Fibroblast of skin of left biceps (primary cell): ENCODE measurements at regions not wholly inside any gene's neighbourhood (a gene's known extent, or its start where the extent isn't known, plus 50 kb on each side); places are given as distances from the start of the nearest gene placed in this dataset.

Experiments used
- DNase-seq, 2 experiments: peaks; one replicate each; pipeline ENCODE4 v3.0.0-alpha.2; 2013; ENCODE audit warnings: low read depth in 2 of 2

DNA sequence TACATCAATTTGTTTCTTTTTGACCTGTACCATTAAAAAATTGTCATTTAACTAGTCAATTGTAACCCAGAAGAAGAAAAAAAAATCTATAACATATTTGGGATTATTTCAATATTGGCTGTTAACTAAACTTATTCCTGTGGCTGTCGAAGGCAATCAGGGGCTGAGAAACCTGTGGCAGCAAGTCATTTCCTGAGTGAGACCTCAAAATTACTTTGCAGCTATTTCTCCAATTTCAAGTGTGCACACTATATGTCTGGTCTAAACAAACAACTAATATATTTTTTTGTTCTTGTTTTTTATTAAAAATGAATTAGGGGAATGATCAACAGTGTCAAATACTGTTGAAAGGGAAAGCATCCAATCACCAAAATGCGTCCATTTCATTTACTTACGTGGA is 1357.6 kb upstream of the B3GALT2 start:
- no peak for DNase-seq

DNA sequence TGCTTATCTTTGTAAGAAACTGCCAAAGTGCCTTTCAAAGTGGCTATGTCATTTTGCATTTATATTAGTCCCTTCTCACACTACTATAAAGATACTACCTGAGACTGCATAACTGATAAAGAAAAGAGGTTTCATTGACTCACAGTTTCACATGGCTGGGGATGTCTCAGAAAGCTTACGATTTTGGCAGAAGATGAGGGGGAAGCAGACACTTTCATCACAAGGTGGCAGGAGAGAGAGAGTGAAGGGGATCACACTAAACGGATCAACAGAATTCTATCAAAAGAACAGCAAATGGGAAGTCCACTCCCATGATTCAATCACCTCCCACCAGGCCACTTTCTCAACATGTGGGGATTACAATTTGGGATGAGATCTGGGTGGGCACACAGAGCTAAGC is 1352.0 kb upstream of the B3GALT2 start:
- no peak for DNase-seq

DNA sequence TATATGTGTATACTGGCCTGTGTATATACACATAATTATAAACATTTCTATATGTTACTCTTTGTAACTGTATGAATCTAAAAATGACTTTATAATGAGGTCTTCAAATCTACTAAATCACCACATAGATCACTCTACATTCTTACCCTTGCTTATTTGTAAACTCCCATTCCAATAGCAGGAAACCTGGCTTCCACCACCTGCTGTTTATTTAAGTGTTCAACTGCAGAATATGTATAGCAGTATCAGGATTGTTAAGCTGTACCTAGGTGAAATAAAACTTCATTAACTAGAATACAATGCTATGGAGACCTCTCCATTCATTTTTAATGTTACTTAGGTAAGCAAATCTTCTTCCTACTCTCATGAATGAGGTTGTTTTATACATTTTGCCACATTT is 1351.1 kb upstream of the B3GALT2 start:
- DNase-seq: no peak

DNA sequence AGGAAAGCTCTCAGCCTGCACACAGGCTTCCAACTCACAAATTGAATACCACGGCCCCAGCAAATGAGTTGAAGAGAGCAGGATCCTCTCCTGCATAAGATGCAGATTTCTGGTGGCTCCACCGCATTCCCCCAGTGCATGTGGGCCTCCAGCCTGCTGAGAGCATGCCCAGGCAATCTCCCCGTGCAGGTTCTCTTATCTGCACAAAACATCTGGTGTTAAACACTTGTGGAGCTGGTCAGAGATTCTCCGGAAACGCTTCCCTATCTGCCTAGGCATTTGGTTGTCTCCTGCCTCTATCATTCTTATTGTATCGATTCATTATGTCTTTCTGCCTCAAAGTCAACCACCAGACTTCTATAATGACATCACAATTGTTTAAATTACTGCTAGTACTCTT is 1349.0 kb upstream of the B3GALT2 start:
- peak in 1 of 2 experiments; percentile 5 for DNase-seq

DNA sequence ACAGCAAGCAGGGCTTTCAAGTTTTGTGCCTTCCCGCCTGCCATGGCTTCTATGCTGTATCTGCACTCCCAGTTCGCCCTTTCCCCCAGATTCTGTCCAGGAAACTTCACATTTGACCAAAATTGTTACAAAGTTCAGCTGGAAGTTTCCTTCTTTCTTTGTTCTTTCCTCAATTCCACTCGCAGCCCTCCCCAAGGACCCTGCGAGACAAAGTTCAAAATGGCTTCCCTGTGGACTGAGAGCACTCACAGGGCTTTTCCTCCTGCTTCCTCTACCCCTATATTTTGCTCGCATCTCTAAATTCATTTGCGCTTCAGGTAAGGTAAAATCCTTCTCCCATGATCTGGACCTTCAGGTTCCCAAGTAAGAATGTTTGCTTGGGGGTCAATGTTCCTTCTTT is 1348.4 kb upstream of the B3GALT2 start:
- no peak for DNase-seq

DNA sequence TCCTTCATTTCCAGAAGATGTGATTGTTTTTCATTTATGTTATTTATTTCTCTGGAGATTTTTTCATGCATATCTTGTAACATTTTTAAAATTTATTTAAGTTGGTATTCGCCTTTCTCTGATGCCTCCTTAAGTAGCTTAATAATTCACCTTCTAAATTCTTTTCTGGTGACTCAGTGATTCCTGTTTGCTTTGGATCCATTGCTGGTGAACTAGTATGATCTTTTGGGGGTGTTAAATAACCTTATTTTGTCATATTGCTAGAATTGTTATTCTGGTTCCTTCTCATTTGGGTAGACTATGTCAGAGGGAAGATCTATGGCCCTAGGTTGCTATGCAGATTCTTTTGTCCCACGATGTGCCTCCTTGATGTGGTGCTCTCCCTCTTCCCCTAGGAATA is 1347.2 kb upstream of the B3GALT2 start:
- DNase-seq: no peak

DNA sequence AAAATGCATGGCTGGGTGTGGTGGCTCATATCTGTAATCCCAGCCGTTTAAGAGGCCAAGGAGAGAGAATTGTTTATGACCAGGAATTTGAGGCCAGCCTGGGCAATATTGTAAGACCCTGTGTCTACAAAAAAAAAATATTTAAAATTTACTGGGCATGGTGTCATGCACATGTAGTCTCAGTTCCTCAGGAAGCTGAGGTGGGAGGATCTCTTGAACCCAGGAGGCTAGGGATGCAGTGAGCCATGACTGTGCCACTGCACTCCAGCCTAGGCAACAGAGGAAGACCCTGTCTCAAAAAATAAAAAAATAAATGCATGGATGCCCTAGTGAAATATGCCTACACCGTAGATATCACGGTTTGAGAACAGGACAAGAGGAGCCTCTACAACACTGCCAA is 1331.2 kb upstream of the B3GALT2 start:
- DNase-seq: no peak

DNA sequence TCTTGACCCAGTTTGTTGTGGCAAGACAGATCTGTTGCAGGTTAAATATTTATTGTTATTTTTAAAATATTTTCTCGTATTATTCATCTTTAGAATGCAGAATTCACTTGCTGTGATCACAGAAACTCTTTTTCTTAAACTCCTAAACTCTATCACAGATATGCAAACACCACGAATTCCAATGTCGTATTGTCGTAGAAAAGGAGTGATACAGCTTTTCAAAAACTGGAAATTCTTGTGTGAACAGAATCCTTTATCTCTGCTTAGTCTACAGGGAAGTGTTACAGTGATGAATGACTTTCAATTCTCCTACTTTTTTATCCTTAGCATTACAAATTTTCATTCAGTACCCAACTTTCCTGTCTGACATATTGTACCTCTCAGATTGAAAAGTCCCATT is 1329.5 kb upstream of the B3GALT2 start:
- DNase-seq: no peak

DNA sequence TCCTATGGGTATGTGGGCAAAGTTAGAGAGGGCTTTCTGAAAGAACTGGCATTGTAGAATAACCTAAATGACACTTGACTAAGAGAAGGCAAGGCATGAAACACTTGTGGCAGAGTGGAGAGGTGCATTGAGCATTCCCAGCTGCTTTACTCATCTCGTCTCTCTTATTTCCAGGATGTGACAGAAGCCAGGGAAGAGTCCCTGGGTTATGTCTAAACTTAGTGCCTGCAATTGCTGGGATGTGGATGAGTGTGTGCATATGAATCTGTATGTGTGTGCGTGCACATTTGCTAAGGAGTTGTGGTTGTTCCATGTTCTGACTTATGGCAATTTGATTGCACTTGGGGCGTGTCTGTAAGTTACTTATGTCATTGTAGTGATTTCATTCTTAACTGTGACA is 1326.5 kb upstream of the B3GALT2 start:
- peak in 1 of 2 experiments; percentile 5 for DNase-seq

DNA sequence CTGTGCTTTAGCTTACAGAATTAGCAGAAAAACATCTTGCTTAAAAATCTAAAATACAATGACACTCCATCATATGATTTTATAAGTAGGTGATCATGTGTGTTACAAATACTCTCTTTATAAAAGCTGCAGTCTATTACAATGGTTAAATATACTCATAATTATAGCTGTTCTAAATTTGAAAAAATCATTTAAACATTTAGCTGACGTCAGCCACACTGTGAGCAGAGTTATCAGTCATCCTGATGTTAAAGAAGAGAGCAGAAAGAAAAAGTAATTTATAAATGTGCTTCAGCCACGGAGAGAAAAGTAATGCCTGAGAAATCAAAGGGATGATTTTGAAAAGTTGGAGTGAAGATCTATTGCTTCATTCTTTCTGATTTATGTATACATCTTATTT is 1325.9 kb upstream of the B3GALT2 start:
- no peak for DNase-seq

DNA sequence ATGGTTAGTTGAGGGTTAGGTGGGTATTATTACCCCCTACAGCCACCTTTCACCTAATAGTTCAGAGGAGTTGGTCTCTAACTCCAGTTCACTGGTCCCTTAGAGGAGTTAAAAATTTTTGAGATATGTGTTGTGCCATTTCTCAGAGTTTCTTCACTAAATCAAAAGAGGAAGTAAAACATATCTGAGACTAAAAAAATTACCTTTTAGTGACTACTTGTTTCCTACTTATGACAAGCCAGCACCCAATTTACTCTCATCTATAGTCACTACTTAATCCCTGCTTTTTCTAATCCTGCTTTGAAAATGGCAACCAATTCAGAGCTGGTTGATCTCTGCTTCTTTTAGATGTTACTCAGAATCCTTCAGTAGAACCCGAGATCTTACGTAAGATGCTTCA is 1316.8 kb upstream of the B3GALT2 start:
- no peak for DNase-seq

DNA sequence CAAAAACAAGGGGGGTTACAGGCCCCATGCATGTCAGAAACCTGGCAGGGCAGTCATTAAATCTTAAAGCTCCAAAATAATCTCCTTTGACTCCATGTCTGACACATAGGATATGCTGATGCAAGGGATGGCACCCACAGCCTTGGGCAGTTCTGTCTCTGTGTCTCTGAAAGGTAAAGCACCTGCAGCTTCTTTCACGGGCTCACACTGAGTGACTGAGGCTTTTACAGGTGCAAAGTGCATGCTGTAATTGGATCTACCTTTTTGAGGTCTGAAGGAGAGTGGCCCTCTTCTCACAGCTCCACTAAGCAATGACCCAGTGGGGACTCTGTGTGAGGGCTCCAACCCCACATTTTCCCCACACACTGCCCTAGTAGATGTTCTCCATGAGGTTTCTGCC is 1309.0 kb upstream of the B3GALT2 start:
- DNase-seq: no peak

DNA sequence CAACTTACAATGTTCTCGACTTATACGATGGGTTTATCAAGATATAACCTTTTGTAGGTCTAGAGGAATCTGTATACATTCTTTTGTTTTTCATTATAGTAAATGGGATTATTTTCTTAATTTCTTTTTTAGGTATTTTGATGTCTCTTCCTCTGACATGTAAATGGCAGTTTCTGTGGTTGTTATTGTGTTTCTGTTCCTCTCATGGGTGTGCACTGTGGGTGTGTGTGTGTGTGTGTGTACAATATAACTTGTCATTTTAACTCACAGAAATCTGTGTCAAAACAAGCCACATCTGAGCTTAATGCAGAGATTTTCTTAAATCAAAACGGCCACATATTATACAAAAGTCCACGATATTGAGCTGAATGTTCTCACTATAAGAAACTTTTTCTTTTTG is 1300.8 kb upstream of the B3GALT2 start:
- DNase-seq: no peak

DNA sequence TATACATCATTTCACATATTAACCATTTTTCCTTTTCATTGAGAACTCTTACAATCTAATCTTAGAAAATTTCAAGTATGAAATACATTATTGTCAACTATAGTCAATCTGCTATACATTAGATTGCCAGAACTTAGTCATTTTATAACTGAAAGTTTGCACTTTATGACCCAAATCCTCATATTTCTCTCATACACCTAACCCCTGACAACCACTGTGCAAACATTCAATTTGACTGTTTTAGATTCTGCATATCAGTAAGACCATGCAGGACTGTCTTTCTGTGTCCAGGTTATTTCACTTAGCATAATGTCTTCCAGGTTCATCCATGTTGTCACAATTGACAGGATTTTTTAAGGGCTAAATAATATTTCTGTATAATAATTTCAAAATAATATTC is 1299.0 kb upstream of the B3GALT2 start:
- no peak for DNase-seq

DNA sequence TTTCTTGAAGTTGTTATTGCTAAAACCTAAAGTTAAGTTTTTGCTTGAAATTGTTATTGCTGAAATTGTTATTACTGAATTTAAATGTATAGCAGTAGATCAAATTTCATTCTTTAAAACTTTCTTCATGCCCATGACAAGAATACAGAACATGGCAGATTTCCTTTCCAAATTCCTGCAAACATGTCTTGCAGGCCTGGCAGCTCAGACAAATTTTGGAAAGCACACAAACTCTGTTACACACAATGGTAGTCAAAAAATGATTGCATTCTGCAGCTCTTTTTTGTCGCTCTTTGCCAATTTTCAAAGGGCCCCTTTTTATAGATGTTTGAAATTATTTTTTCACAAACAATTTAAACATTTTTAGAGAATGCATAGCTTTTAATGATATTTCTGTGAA is 1292.3 kb upstream of the B3GALT2 start:
- DNase-seq: no peak

DNA sequence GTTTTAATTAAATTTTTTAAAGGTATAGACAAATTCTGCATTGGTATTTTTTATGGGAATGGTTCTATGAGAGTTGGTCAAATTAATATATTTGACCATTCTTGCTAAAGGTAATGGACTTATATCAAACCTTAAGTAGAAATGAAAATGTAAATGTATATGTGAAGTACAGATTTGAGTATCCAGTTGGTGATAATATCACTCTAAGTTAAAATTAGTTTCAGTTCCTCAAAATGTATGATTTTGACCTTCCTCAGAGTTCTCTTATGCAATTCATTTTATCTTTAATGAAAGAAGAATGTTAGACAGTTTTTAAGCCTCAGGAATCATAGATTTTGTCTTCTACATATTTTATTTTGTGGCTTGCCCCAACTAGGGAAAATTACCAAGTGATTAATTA is 1291.5 kb upstream of the B3GALT2 start:
- DNase-seq: no peak

DNA sequence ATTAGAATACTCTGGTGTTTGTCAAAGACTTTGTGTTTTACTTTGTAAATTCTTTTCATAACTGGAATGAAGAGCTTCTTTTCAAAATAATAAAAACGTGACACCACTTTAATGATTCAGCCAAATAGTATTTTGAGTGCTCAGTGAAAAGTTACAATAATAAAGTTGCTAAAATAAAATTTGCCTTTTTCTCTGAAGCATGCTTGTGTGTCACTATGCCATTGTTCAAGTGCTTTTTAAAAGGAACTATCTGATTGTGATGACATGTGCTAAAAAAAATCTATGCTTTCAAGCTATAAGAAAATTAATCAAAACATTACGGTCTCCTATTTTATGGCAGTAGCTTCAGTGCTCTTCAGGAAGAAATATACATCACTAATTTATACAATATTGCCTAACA is 1290.5 kb upstream of the B3GALT2 start:
- peak; percentile 43 to 59 for DNase-seq

DNA sequence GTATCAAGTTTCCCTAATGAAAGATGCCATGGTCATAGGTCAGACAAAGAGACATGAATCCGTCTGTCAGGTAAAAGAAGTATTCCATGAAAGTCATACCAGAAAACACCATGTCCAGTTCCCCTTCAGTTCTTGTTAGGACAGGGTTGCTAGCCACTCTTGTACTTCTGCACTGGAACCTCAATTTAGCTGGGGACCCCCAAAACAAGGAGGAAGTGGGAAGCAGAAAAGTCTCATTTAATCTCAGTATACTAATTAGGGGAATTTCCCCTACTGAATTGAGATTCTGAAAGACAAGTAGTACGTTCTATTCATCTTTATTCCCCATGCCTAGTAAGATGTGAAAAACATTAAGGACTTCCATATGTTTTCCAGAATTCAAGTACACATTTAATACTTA is 1289.9 kb upstream of the B3GALT2 start:
- DNase-seq: no peak

DNA sequence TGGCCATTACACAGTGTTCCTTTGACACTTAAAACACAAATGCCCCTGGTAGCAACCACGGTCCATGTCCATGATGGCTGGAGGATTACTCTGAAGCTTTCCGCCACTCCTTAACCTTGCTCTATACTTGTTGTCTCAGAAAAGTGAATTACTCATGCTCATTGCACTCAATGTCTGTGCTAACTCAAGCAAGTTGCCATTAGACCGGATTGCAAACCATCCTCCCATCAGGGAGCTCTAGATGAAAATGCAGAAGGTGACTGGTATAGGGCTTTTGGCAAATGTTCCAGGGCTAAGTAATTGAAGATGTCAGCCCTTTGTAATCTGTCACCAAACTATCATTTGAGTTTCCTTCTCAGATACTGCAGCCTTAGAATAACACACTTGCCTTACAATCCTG is 1288.3 kb upstream of the B3GALT2 start:
- DNase-seq: no peak

DNA sequence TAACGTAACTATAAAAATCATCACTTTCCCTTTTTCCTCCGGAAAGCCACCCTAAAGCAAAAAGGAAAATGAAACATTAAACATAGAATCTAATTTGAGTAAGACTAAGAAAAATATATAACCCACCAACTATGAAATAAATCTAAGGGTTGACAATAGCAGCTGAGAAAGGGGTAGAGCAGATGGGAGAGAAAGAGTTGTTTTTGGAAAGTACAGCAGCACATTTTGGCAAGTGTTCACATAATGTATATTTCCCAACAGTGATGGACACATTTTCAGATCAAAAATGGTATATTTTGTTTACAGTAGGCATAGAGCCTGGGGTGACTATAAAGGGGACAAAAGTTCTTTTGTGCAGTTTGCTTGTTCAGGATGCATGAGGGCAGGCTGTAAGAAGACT is 1287.4 kb upstream of the B3GALT2 start:
- DNase-seq: no peak

DNA sequence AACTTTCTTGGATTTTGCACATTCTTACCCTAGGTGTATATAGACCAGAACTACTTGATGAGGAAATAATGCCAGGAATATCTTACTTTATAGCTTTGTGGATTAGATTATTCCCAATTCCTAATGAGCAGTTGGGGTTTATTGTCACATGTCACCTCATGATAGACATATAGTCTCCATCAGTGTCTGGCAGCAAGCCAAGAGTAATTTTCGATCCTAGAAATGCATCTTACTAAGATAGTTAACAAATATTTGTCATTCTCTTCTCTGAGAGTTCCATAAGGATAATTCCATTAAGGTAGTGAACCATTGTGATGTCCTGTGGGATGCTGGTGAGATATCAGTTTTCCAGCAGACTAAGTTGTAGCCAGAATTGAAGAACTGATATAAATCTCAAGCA is 1282.9 kb upstream of the B3GALT2 start:
- DNase-seq: no peak

DNA sequence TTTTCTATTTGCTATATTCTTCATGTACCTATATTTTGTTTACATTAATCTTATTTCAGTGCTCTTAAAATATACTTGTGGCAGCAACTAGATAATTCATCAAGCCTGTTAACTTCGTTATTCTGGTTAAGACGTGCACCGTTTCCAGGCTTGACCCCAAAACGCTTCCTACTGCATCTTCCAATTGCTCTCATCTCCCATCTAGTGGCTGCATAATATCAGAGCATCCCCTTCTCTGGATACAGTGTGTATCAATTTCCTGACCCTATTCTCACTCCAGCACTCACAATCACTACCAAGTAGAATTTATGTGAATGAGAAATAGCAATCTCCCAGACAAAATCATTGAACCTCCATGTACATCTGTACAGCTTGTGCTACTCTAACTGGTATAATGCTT is 1280.3 kb upstream of the B3GALT2 start:
- DNase-seq: no peak

DNA sequence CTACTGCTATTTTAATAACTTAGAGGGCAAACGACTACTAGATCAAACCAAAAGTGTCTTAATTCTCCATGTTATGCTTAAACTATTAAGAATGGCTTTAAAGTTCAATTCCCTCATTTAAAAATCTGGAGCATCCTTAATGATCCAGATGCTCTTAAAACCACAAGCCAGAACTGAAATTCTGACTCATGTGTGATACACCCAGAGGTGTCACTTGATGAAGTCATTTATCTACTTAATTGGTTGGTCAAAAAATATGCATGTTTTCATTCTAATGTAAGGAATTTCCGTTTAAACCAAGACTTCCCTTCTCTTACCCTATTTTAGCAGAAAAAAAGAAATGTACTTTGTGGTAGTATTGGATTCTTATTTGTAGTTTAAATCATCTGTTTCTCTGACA is 1261.2 kb upstream of the B3GALT2 start:
- DNase-seq: peak; percentile 78 to 79

DNA sequence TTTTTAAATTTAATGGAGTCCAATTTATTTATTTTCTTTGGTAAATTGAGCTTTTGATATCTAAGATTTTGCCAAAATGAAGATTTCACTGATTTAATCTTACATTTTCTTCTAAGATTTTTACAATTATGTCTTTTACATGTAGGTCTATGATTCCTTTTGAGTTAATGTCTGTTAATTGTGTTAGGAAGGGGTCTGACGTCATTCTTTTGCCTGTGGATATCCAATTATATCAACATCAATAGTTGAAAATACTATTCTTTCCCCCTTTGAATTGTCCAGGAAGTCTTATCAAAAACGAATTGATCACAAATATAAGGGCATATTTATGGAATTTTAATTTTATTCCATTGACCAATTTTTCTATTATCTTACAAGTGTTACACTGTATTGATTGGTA is 1258.8 kb upstream of the B3GALT2 start:
- DNase-seq: no peak
